Esophagus (tissue), 2 donors: ENCODE measurements at regions not wholly inside any gene's neighbourhood (a gene's known extent, or its start where the extent isn't known, plus 50 kb on each side); places are given as distances from the start of the nearest gene placed in this dataset.
"Not testable (repeated sequence)": the region's sequence is repeated elsewhere in the genome, so short reads cannot be mapped to it uniquely, and the experiment has no call there.

ENCODE experiments used
- H3K27ac ChIP-seq, 2 donors: one replicate each; pipeline ENCODE4 v1.5.1; 2013; ENCODE audit warnings: low read depth in 2 of 2, mild to moderate bottlenecking in 2 of 2, inconsistent platforms in 1 of 2, low read length in 1 of 2, moderate library complexity in 1 of 2
- H3K27me3 ChIP-seq, 2 donors: one replicate each; pipeline ENCODE4 v1.6.1; 2013; ENCODE audit warnings: low read length in 2 of 2, control low read depth in 1 of 2, mild to moderate bottlenecking in 1 of 2; ENCODE audit not compliant: insufficient read depth in 2 of 2, control insufficient read depth in 1 of 2
- H3K36me3 ChIP-seq, 2 donors: one replicate each; pipeline ENCODE4 v1.6.1; 2013; ENCODE audit warnings: low read length in 1 of 2; ENCODE audit not compliant: control insufficient read depth in 2 of 2, insufficient read depth in 2 of 2
- H3K4me1 ChIP-seq, 2 donors: one replicate each; pipeline ENCODE4 v1.6.1; 2013; ENCODE audit warnings: low read length in 1 of 2; ENCODE audit not compliant: control insufficient read depth in 2 of 2, insufficient read depth in 2 of 2
- H3K4me3 ChIP-seq, 2 donors: one replicate each; pipeline ENCODE4 v1.5.1; 2013; ENCODE audit warnings: low read length in 2 of 2, mild to moderate bottlenecking in 2 of 2, low read depth in 1 of 2, moderate library complexity in 1 of 2
- H3K9me3 ChIP-seq, 2 donors: one replicate each; pipeline ENCODE4 v1.6.1; 2013; ENCODE audit warnings: mild to moderate bottlenecking in 2 of 2, low read depth in 1 of 2, low read length in 1 of 2, moderate library complexity in 1 of 2; ENCODE audit not compliant: control insufficient read depth in 2 of 2, insufficient read depth in 1 of 2
- WGBS, 2 donors: extraction: QIAGEN DNeasy Blood & Tissue Kit; methylation state at CpG; one replicate each; pipeline ENCODE4 v1.1.7; 2013; 5-methylcytosine and 5-hydroxymethylcytosine counted together
- donor health status: healthy with polysubstance abuse.
- donor health status: Bipolar disorder and iron deficiency.

DNA sequence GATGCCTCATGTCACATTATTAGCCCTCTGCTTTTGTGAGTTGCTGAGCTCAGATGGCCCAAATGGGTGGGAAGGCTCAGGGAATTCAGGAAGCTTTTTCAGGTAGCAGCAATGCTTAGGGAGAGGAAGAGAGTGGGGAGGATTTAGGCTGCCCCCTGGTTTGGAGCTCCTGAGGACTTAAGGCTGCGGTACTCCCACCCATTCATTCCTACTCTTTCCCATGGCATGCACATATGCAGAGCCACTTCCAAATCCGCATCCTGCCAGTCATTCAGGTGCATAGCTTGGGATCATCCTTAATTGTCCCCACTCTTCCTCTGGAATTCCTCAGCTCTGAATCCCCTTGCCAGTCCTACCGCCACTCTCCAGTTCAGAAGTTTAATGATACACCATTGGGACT lies 343.1 kb upstream of the FRG2C start:
- no peaks in the 10 kb centered on the region for H3K27me3 ChIP-seq
- no peaks in the 10 kb centered on the region for H3K9me3 ChIP-seq
- no peaks in the 10 kb centered on the region for H3K4me1 ChIP-seq
- H3K4me3 ChIP-seq: no peak overlapping the region
- H3K36me3 ChIP-seq: no peaks in the 10 kb centered on the region
- H3K27ac ChIP-seq: no peak overlapping the region
- WGBS, 2 donors: 97 to 100% methylated on average over 3 of the region's 3 CpGs

DNA sequence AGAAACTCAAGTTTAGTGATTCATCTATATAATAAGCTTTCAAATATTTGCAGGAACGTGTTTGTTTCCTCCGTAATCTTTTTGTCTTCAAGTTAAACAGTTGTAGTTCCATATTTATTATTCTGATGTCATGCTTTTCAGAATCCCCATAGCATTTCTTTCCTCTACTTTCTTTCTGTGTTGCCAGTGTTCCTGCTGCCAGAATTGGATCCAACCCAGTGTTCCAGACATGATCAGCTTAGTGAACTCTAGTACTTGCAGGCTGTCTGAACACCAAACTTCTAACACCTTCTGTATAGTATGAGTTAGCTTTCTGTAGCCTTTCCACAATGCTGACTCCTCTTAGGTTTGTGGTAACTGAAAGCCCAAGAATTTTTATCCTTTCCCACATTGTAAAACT lies 340.2 kb upstream of the FRG2C start:
- 46 to 57% methylated on average over 2 of the region's 2 CpGs for WGBS, 2 donors
- not testable (repeated sequence) for H3K4me1 ChIP-seq, H3K4me3 ChIP-seq, H3K27me3 ChIP-seq, H3K36me3 ChIP-seq, H3K27ac ChIP-seq, H3K9me3 ChIP-seq

DNA sequence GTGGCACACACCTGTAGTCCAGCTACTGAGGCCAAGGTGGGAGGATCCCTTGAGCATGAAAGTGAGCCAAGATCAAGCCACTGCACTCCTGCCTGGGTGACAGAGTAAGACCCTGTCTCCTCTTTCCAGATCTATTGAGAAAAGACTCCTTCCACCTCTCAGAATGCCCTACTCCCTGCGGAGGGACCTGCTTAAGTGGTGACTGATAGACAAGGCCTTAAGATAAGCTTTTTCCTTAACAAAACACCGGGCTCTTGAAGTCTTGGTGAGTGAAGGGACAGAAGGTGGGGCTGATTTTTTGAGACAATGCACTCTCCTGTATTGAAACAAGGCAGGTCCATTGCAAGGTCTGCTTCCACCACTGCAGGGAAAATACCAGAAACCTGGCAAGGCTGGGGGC lies 338.4 kb upstream of the FRG2C start:
- H3K36me3 ChIP-seq: no peaks in the 10 kb centered on the region
- no peak overlapping the region for H3K27ac ChIP-seq
- H3K27me3 ChIP-seq: no peaks in the 10 kb centered on the region
- H3K4me1 ChIP-seq: no peaks in the 10 kb centered on the region
- WGBS, 2 donors: 61 to 74% methylated on average over 2 of the region's 2 CpGs
- H3K4me3 ChIP-seq: no peak overlapping the region
- no peaks in the 10 kb centered on the region for H3K9me3 ChIP-seq

DNA sequence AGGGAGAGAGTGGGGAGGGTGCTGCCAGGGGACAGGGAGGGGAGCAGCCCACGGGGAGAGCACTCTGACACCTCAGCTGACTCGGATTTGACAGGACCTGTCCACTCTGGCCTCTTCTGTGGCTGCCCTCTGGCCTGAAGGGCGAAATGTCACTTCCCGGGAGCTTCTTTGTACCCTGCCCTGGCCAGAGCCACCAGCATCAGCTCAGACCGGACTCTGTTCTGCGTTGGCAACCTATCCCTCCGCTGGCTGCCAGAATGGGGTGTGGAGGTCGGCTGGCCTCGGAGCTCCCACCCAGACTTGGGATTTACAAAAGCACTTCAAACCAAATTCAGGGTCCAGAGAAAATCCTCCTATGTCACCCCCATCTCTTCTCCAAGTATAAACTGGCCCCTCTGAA lies 336.7 kb upstream of the FRG2C start:
- Histone ChIP-seq H3K27ac (no peak overlapping the region), H3K9me3 (no peaks in the 10 kb centered on the region), H3K4me3 (no peak overlapping the region), H3K36me3 (no peaks in the 10 kb centered on the region), H3K4me1 (no peaks in the 10 kb centered on the region), H3K27me3 (no peaks in the 10 kb centered on the region)
- 67 to 69% methylated on average over 9 of the region's 9 CpGs for WGBS, 2 donors

DNA sequence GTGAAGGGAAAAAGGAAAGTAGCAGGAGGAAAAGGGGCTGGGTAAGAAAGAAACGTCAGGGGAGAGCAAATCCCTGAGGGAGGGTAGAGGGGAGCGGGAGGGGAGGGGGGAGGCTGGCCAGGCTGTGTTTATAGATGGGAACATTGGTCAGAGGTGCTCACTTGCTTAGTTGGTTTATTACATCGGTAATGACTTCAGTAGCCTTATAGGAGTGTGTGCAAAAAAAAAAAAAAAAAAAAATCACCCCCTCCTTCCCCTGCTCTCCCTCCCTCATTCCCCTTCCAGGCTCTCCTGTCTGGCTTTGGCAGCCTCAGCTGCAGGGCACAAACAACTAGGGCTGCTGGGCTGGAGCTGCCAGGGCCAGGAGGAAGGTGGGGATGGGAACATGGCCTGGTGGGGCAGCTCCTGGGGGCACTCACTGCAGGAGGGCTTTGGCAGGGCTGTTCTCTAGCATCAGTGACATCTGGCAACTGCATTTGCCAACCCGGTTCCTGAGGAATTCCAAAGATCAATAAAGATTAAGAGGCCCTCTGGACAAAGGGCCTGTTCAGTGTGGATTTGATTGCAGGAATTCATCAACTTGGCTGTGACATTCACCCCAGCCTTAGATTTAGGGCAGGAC lies 334.5 kb upstream of the FRG2C start:
- Histone ChIP-seq H3K4me1 (no peaks in the 10 kb centered on the region), H3K4me3 (no peak overlapping the region), H3K36me3 (no peaks in the 10 kb centered on the region), H3K27me3 (no peaks in the 10 kb centered on the region), H3K27ac (no peak overlapping the region), H3K9me3 (no peaks in the 10 kb centered on the region)
- WGBS, 2 donors: 39 to 43% methylated on average over 4 of the region's 4 CpGs

DNA sequence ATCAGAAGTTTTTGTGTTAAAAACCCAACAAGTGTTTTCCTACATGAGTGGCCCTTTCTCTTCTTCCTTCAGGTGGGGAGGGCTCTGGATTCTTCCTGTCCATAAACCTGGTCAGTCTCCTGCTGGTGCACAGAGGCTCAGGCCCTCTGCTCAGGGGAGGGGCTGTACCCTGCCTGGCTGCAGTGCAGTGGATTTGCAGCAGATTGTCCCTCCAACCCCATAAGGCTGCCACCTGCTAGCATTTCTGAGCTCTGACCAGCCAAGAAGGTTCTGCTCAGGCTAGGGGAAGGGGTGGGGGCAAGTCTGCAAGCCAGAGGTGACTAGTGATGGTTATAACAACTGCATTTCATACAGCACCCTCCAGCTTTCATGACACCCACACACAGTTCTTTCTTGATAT lies 333.7 kb upstream of the FRG2C start:
- not testable (repeated sequence) for H3K4me1 ChIP-seq, H3K27ac ChIP-seq, H3K9me3 ChIP-seq, H3K36me3 ChIP-seq, H3K27me3 ChIP-seq, H3K4me3 ChIP-seq

DNA sequence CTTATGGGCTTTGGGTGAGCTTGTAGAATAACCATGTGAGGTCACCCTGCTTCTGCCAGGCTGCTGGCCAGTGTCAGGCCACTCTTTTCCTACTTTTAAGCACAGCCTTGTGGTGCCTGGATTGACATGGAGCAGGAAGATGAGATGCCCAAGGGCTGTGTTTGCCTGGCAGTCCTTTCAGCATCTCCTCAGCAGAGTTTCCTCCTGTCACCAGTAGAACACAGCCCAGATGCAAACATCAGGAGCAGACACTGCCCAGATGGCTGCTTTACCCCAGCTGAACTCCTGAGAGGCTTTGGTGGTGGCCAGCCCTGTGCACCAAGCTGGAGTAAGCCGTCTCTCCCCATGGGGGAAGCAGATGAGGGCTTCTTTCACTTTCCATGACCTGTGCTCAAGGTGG lies 332.0 kb upstream of the FRG2C start:
- 89 to 95% methylated on average over 1 of the region's 1 CpG for WGBS, 2 donors
- not testable (repeated sequence) for H3K27me3 ChIP-seq, H3K4me3 ChIP-seq, H3K27ac ChIP-seq, H3K36me3 ChIP-seq, H3K4me1 ChIP-seq, H3K9me3 ChIP-seq

DNA sequence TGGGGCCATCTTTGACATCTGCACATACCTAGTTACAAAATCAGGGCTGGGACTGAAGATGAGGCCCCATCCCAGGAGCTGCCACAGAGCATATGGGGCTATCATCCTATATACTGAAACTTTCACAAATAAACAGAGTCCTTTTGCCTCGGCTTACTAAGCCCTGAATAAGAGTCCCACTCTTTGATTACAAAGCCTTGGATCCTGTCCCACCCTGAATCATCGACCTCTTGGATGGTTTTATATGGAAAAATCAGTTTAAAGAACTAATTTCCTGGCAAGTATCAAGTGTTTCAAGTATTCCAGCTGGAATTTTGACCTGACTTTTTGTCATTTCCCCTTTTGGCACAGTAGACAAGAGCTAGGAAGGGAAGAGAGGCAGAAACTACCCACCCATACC lies 331.3 kb upstream of the FRG2C start:
- no peaks in the 10 kb centered on the region for H3K36me3 ChIP-seq
- no peaks in the 10 kb centered on the region for H3K27me3 ChIP-seq
- H3K27ac ChIP-seq: no peak overlapping the region
- no peak overlapping the region for H3K4me3 ChIP-seq
- WGBS, 2 donors: 10 to 36% methylated on average over 2 of the region's 2 CpGs
- H3K4me1 ChIP-seq: no peaks in the 10 kb centered on the region
- H3K9me3 ChIP-seq: no peaks in the 10 kb centered on the region

DNA sequence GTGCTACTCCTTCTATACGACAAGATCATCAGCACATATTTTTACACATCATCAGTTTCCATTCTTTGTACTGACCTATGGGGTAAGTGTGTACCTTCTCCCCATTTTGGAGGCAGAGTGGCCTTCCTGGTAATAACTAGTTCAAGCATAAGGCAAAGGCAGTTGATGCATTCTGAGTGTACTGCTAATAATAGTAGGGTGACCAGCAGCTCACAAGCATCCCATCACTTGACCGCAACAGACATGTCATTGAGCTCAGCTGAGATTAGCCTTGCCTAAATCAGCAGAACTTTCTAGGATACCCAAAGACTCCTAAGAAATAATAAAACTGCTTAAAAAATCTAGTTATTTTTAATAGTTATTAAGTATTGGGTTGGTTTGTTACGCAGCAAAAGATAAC lies 329.8 kb upstream of the FRG2C start:
- WGBS, 2 donors: 82 to 85% methylated on average over 3 of the region's 3 CpGs
- H3K4me3 ChIP-seq: no peak overlapping the region
- H3K27me3 ChIP-seq: no peaks in the 10 kb centered on the region
- H3K4me1 ChIP-seq: no peaks in the 10 kb centered on the region
- H3K27ac ChIP-seq: no peak overlapping the region
- no peaks in the 10 kb centered on the region for H3K36me3 ChIP-seq
- no peaks in the 10 kb centered on the region for H3K9me3 ChIP-seq

DNA sequence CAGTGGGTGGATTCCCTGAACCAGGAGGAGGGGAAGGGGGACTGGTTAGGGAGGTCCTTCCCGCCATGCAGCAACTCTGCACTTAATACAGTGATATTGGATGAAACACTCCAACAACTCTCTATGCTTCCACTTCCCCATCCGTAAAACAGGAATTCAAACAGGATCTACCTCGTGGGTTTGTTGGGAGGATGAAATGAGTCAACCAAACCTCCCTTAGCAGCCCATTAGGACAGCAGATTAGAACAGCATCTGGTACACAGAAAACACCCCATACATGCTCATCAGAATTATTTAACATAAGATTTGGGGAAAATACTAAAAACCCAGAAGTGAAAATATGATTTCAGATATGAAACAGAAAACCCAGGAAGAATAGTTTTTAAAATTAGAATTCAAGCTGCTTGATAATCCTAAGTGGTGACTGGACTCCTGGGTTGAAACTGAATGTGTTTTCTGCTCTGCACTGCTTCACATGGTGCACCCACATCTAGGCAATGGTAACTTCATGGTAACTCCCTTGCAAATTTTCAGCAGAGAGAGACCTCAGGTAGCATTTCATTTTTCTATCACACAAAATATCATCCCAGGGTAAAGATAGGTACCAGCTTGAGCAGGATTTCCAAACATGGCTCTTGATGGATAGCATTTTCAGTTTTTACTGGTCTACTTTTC lies 326.8 kb upstream of the FRG2C start:
- H3K36me3 ChIP-seq: no peaks in the 10 kb centered on the region
- H3K4me3 ChIP-seq: no peak overlapping the region
- 69 to 78% methylated on average over 3 of the region's 3 CpGs for WGBS, 2 donors
- no peaks in the 10 kb centered on the region for H3K4me1 ChIP-seq
- no peak overlapping the region for H3K27ac ChIP-seq
- no peaks in the 10 kb centered on the region for H3K9me3 ChIP-seq
- no peaks in the 10 kb centered on the region for H3K27me3 ChIP-seq
